ENCODE measurements at regions not wholly inside any gene's neighbourhood (a gene's known extent, or its start where the extent isn't known, plus 50 kb on each side); places are given as distances from the start of the nearest gene placed in this dataset.
"Not testable (repeated sequence)": the region's sequence is repeated elsewhere in the genome, so short reads cannot be mapped to it uniquely, and the experiment has no call there.

GRCh38 chr18:44580782-44581181, 99.9 kb upstream of the SETBP1 start:
- H3K27me3 ChIP-seq (ENCODE audit: control insufficient read depth, insufficient read depth, low read length); H3K27ac ChIP-seq (ENCODE audit: low read depth, low read length); H3K9ac ChIP-seq (ENCODE audit: low read length); H3K36me3 ChIP-seq (ENCODE audit: control insufficient read depth, insufficient read depth, low read length); H3K4me1 ChIP-seq (ENCODE audit: control insufficient read depth, insufficient read depth, low read length); H3K9me3 ChIP-seq (ENCODE audit: control insufficient read depth, insufficient read depth, low read depth, low read length); H3K4me3 ChIP-seq (ENCODE audit: low read depth, low read length): not testable (repeated sequence)

GRCh38 chr18:44582456-44582855, 98.2 kb upstream of the SETBP1 start:
- H3K27ac ChIP-seq (ENCODE audit: low read depth, low read length), result no peak overlapping the region
- H3K4me3 ChIP-seq (ENCODE audit: low read depth, low read length), result no peak overlapping the region
- H3K36me3 ChIP-seq (ENCODE audit: control insufficient read depth, insufficient read depth, low read length), result no peaks in the 10 kb centered on the region
- no peak overlapping the region for H3K9ac ChIP-seq (ENCODE audit: low read length)
- H3K27me3 ChIP-seq (ENCODE audit: control insufficient read depth, insufficient read depth, low read length), result no peaks in the 10 kb centered on the region
- 0 out of 2 replicates have a peak, but pooled peaks cover 3% of the 10 kb centered on the region for H3K4me1 ChIP-seq (ENCODE audit: control insufficient read depth, insufficient read depth, low read length)
- no peaks in the 10 kb centered on the region for H3K9me3 ChIP-seq (ENCODE audit: control insufficient read depth, insufficient read depth, low read depth, low read length)

GRCh38 chr18:44584900-44585299, 95.8 kb upstream of the SETBP1 start:
- H3K27ac ChIP-seq (ENCODE audit: low read depth, low read length), result no peak overlapping the region
- no peaks in the 10 kb centered on the region for H3K27me3 ChIP-seq (ENCODE audit: control insufficient read depth, insufficient read depth, low read length)
- no peaks in the 10 kb centered on the region for H3K9me3 ChIP-seq (ENCODE audit: control insufficient read depth, insufficient read depth, low read depth, low read length)
- H3K4me3 ChIP-seq (ENCODE audit: low read depth, low read length), result no peak overlapping the region
- no peaks in the 10 kb centered on the region for H3K36me3 ChIP-seq (ENCODE audit: control insufficient read depth, insufficient read depth, low read length)
- no peak overlapping the region for H3K9ac ChIP-seq (ENCODE audit: low read length)
- H3K4me1 ChIP-seq (ENCODE audit: control insufficient read depth, insufficient read depth, low read length), result no peaks in the 10 kb centered on the region

DNA sequence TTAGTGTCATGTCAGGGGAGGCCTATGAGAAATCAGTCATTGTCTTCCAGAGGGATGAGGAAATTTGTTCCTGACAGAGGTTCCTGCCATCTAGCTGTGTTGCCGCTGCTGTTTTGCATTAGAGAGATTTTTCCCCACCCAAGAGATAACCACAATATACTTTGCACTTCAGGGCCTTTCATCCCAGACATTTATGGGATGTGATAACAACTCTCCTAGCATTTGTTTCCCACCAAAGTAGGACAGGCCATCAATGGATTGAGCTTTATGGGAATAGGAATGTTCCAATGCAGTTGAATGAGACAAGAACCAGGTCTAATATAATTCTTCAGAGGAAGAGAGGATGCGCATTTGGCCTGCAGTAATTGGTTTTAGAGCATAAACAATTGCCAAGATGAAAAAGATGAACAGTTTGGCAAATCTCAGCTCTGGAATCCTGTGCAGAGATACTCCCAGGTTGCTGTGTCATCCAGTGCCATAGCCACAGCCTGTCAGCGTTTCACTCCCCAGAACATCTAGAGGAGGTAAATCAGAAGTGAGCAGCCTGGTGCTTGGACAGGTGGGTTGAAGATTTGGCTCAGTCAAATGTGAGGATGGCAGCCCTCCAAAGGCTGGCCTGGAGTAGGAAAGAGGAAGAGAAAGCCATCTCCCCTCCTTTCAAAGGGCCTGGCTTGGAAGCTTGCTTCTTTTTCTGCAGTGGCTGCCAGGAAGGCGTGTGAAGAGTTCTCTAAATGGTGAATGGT, 93.7 kb upstream of the SETBP1 start:
- H3K36me3 ChIP-seq (ENCODE audit: control insufficient read depth, insufficient read depth, low read length), result no peaks in the 10 kb centered on the region
- H3K4me3 ChIP-seq (ENCODE audit: low read depth, low read length), result no peak overlapping the region
- no peaks in the 10 kb centered on the region for H3K27me3 ChIP-seq (ENCODE audit: control insufficient read depth, insufficient read depth, low read length)
- H3K27ac ChIP-seq (ENCODE audit: low read depth, low read length), result no peak overlapping the region
- H3K4me1 ChIP-seq (ENCODE audit: control insufficient read depth, insufficient read depth, low read length), result no peaks in the 10 kb centered on the region
- no peak overlapping the region for H3K9ac ChIP-seq (ENCODE audit: low read length)
- no peaks in the 10 kb centered on the region for H3K9me3 ChIP-seq (ENCODE audit: control insufficient read depth, insufficient read depth, low read depth, low read length)

DNA sequence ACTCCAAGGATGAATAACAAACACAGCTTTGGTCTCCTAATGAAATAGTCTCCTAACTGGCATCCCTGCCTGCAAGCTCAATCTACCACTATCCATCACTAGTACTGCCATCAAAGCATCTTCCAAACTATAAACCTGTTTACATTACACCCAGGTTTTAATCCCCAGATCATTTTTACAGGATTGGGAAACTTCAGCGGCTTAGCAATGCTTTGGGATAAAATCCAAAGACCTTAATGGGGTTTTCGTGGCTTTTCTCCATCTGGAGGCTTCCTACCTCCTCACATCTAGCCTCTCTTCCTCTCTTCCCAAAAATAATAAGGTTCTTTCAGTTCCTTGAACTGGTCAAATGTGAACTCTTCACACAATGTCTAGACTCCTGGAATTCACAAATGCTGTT, 92.2 kb upstream of the SETBP1 start:
- H3K4me3 ChIP-seq (ENCODE audit: low read depth, low read length), result no peak overlapping the region
- H3K9ac ChIP-seq (ENCODE audit: low read length), result no peak overlapping the region
- no peaks in the 10 kb centered on the region for H3K36me3 ChIP-seq (ENCODE audit: control insufficient read depth, insufficient read depth, low read length)
- H3K4me1 ChIP-seq (ENCODE audit: control insufficient read depth, insufficient read depth, low read length), result no peaks in the 10 kb centered on the region; the same call in 1 of the 2 replicates
- H3K27me3 ChIP-seq (ENCODE audit: control insufficient read depth, insufficient read depth, low read length), result no peaks in the 10 kb centered on the region
- H3K9me3 ChIP-seq (ENCODE audit: control insufficient read depth, insufficient read depth, low read depth, low read length), result no peaks in the 10 kb centered on the region
- H3K27ac ChIP-seq (ENCODE audit: low read depth, low read length), result no peak overlapping the region

DNA sequence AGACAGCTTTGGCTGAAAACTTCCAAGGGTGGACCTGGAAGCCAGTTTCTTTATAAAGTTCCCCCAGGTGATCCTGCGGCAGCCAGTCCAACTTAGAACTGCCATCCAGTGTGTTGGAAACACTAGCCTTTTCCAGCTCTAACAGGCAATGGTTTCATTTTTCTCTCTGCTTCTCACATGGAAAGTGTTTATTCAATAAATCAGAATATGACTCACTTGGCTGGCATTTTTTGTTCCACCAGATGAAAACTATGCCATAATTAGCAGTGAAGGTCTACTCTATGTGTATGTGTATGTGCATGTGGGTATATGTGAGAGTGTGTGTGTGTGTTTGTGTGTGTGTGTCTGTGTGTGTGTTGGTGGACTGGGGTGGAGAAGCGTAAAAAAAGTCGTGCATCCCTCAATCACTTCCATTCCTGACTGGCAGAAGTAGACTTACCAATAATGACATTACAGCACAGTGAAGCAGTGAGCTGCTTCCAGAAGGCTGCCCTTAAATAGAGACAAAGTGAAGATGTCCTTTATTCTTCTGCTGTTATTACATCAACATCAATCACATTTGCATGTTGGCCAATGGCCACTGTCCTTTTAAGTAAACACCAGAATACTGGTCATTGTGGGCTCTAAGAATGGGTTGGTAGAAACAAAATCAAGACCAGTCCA, 90.9 kb upstream of the SETBP1 start:
- no peak overlapping the region for H3K27ac ChIP-seq (ENCODE audit: low read depth, low read length)
- no peaks in the 10 kb centered on the region; the same call in 1 of the 2 replicates for H3K4me1 ChIP-seq (ENCODE audit: control insufficient read depth, insufficient read depth, low read length)
- H3K4me3 ChIP-seq (ENCODE audit: low read depth, low read length), result no peak overlapping the region
- H3K36me3 ChIP-seq (ENCODE audit: control insufficient read depth, insufficient read depth, low read length), result no peaks in the 10 kb centered on the region
- no peaks in the 10 kb centered on the region for H3K27me3 ChIP-seq (ENCODE audit: control insufficient read depth, insufficient read depth, low read length)
- H3K9me3 ChIP-seq (ENCODE audit: control insufficient read depth, insufficient read depth, low read depth, low read length), result no peaks in the 10 kb centered on the region
- H3K9ac ChIP-seq (ENCODE audit: low read length), result no peak overlapping the region

DNA sequence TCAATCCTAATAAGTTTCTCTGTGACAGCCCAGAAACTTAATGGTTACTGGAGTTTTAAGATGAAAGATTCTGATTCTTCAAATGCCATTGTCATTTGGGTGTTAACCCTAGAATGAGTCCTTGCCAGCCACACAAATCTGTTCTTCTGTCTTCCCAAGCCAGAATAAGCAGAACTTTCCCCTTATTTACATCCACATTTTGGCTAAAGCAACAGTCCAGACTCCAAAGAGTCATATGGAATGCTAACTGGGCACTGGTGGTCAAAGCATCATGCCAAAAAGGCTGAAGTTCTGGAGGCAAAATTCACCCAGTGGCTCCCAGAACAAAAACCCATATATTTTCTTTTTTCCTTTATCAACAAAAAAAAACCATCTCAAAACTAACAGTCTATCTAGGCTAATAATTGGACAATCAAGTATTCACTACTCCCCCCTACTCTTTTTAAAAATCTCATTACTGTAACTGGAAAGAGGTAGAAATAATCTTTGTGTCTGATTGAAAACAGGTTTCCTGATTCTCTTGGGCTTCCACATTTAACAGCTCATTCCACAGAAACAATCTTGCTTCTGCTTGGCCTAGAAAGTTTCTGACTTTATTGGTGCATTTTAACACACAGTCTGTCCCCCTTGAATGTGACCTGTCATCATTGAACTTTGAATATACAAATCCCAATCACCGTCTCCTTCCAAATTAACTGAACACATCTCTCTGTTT, 89.6 kb upstream of the SETBP1 start:
- Histone ChIP-seq H3K36me3 (ENCODE audit: control insufficient read depth, insufficient read depth, low read length) (no peaks in the 10 kb centered on the region), H3K9ac (ENCODE audit: low read length) (no peak overlapping the region), H3K4me1 (ENCODE audit: control insufficient read depth, insufficient read depth, low read length) (no peaks in the 10 kb centered on the region; the same call in 1 of the 2 replicates), H3K4me3 (ENCODE audit: low read depth, low read length) (no peak overlapping the region), H3K9me3 (ENCODE audit: control insufficient read depth, insufficient read depth, low read depth, low read length) (no peaks in the 10 kb centered on the region), H3K27ac (ENCODE audit: low read depth, low read length) (no peak overlapping the region), H3K27me3 (ENCODE audit: control insufficient read depth, insufficient read depth, low read length) (no peaks in the 10 kb centered on the region)

DNA sequence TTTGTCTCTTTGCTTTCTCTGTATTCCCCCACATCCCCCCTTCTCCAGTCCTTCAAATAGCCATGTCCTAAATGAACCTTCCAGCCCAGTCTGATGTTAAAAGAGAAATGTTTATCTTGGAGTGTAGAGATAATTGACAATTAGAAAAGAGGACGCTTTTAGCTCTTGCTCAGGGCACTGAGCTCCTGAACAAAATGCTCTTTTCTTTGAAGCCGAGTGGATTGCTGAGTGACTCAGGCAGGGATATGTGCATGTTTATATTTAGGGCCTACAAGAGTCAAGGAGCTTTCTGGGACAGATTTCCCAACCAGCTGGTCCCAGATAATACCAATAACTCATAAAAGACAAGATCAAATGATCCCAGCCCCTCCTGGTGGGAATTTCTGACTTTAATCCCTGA, 88.0 kb upstream of the SETBP1 start:
- Histone ChIP-seq H3K4me3 (ENCODE audit: low read depth, low read length) (no peak overlapping the region), H3K4me1 (ENCODE audit: control insufficient read depth, insufficient read depth, low read length) (no peaks in the 10 kb centered on the region; the same call in 1 of the 2 replicates), H3K27ac (ENCODE audit: low read depth, low read length) (no peak overlapping the region), H3K9ac (ENCODE audit: low read length) (no peak overlapping the region), H3K36me3 (ENCODE audit: control insufficient read depth, insufficient read depth, low read length) (no peaks in the 10 kb centered on the region), H3K9me3 (ENCODE audit: control insufficient read depth, insufficient read depth, low read depth, low read length) (no peaks in the 10 kb centered on the region), H3K27me3 (ENCODE audit: control insufficient read depth, insufficient read depth, low read length) (no peaks in the 10 kb centered on the region)

DNA sequence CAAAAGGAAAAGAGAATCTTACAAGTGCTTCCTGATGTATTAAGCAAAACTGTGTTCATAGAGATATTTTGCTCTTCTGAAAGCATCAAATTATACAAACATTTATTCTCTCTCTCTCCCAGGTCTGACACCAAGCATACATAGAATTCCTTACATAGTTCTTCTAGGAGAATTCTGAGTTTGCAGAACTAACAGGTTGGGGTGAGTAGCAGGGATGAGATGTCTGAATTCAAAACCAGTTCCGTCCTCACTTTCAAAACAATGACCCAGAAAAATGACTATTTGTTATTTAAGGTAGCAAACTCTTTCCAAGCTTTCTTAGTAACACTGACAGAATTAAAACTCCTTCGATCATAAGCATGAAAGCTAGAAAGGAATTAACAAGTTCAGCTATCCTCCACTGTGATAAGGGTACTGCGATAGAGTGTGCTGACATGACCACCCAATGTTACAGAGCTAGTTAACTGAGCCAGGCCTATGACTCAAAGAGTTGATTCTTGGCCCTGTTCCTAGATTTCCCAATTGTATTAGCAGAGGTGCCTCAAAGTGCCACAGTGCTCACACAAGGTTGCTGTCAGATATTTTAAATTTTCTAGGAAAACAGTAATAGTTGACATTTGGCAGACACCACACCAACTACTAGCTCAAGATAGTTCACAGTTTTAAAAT, 85.8 kb upstream of the SETBP1 start:
- Histone ChIP-seq H3K9ac (ENCODE audit: low read length) (no peak overlapping the region), H3K9me3 (ENCODE audit: control insufficient read depth, insufficient read depth, low read depth, low read length) (no peaks in the 10 kb centered on the region), H3K36me3 (ENCODE audit: control insufficient read depth, insufficient read depth, low read length) (no peaks in the 10 kb centered on the region), H3K4me3 (ENCODE audit: low read depth, low read length) (no peak overlapping the region), H3K27me3 (ENCODE audit: control insufficient read depth, insufficient read depth, low read length) (no peaks in the 10 kb centered on the region), H3K4me1 (ENCODE audit: control insufficient read depth, insufficient read depth, low read length) (peaks cover 4% of the 10 kb centered on the region; the same call in 1 of the 2 replicates), H3K27ac (ENCODE audit: low read depth, low read length) (no peak overlapping the region)

- peaks cover 4% of the 10 kb centered on the region; the same call in 1 of the 2 replicates for H3K4me1 ChIP-seq (ENCODE audit: control insufficient read depth, insufficient read depth, low read length)
- H3K9ac ChIP-seq (ENCODE audit: low read length), result no peak overlapping the region
- H3K9me3 ChIP-seq (ENCODE audit: control insufficient read depth, insufficient read depth, low read depth, low read length), result no peaks in the 10 kb centered on the region
- H3K27ac ChIP-seq (ENCODE audit: low read depth, low read length), result no peak overlapping the region
- no peaks in the 10 kb centered on the region for H3K36me3 ChIP-seq (ENCODE audit: control insufficient read depth, insufficient read depth, low read length)
- no peak overlapping the region for H3K4me3 ChIP-seq (ENCODE audit: low read depth, low read length)
- H3K27me3 ChIP-seq (ENCODE audit: control insufficient read depth, insufficient read depth, low read length), result no peaks in the 10 kb centered on the region
These were observed 82.9 kb upstream of the SETBP1 start for GRCh38 chr18:44597797-44598196.
